GM21390 (cell line): ENCODE measurements at regions not wholly inside any gene's neighbourhood (a gene's known extent, or its start where the extent isn't known, plus 50 kb on each side); places are given as distances from the start of the nearest gene placed in this dataset.

ENCODE experiments used
- ATAC-seq: cut with Tn5 transposase; IDR thresholded peaks from one replicate; pipeline ENCODE4 v1.9.1; 2021; ENCODE audit not compliant: unreplicated experiment

- no peak for ATAC-seq
Measured at GRCh38 chr21:15421441-15421881, 308.3 kb upstream of the USP25 start.

DNA sequence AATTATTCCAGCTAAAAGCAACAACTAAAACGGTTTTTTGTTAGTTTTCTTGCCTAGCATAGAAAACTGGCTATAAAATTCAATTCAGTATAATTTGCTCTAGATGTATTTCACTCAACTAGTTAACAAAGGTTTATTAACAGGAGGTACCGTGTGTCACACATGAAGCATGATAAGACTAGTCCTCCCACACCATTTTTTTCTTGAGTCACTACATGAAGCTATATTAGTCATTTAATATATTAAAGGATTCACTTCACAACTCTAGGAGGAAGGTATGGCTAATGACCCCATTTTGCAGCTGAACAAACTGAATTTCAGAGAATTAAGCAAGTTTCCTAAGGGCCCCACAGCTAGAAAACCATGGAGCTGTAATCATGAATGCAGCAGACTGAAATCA lies 307.8 kb upstream of the USP25 start:
- no peak for ATAC-seq

- ATAC-seq, result no peak
Measured at GRCh38 chr21:15422783-15423182, 307.0 kb upstream of the USP25 start.

DNA sequence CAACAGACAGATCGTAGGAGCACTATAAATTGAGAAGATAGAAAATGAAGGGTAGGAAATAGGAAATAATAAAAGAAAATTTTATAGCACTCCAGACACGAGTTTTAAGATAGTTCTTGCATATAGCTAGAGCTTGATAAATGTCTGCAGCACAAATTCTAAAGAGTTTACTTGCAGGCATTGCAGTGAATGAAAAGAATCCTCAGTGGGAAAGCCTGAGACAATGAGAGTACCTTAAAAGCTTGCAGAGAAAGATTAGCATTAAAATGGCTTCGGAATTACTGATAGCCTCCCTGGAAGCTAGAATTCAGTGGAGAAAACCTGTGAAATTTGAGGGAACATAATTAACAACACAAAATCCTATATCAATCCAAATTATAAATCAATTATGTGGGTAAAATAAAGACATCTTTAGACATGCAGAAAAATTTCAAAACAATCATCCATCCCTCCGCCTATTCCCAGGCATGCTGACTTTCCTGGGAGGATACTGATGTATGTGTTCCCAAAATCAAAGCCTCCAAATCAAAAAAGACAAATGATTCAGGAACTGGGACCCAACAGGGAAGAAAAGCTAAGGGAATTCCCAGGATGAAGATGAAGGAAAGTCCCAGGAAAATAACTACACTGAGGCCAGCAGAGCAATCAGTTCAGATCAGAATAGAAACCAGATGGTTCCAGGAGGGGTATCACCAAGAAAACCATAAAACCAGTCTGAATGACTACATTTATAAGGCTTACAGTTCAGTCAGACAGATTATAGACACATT lies 305.9 kb upstream of the USP25 start:
- no peak for ATAC-seq

GRCh38 chr21:15425049-15425448 lies 304.7 kb upstream of the USP25 start:
- no peak for ATAC-seq

GRCh38 chr21:15430023-15430422 lies 299.8 kb upstream of the USP25 start:
- ATAC-seq, result no peak

DNA sequence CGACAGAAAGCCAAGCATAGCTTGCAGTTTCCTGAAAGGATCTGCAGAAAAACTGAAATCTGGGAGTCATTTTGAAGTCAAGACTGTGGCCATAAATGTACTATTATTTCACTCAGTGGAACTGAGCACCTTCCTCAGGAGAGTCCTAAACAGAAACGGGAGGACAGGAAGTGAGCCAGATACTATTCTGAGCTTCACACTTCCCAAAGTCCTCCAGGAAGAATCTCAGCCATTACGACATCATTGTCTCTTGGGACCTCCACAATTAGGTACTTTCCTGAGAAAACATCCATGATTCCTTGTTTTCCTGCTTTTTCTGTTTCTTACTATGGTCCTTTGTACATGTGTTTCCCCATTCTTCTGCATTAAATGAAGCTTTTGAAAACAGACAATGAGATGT lies 299.2 kb upstream of the USP25 start:
- no peak for ATAC-seq

- no peak for ATAC-seq
Measured at GRCh38 chr21:15431053-15431452, 298.7 kb upstream of the USP25 start.

DNA sequence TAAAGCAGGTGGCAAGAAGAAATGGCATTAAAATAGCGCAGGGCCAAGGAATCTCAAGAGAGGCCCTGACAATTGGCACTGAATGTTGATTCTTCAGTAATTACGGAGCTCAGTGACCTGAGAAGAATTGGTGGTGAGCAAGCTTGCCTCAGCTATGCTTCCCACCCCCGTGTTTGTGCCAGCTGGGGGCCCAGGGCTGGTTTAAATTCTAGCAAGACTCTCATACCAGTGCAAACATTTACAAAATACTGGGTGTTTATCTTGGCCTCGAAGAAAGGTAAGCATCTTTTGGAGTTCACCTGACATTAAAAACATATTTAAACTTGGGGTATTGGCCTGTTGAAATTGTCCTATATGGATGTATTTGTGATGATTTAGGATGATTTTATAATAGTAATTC lies 296.7 kb upstream of the USP25 start:
- ATAC-seq, result no peak

GRCh38 chr21:15434163-15434905 lies 295.4 kb upstream of the USP25 start:
- ATAC-seq, result no peak

DNA sequence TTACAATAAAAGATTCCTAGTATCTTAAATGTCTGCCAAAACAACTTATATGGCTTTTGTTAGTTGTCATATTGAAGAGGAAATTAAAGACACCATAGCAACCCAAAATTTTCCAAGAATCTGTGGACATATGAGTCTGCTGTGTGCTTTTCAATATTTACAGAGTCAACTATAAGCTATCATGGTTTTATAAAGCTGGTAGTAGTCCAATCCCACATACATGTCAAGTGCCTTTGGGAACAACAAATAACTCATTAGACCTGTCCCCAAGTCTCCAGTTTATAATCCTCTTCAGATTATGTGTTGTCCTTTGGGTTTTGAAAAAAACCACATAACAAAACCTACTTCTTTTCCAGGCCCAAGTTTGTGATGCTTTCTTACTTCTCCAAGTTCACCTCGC lies 293.8 kb upstream of the USP25 start:
- ATAC-seq, result no peak

GRCh38 chr21:15437883-15438282 lies 291.9 kb upstream of the USP25 start:
- peak; percentile 71 for ATAC-seq

DNA sequence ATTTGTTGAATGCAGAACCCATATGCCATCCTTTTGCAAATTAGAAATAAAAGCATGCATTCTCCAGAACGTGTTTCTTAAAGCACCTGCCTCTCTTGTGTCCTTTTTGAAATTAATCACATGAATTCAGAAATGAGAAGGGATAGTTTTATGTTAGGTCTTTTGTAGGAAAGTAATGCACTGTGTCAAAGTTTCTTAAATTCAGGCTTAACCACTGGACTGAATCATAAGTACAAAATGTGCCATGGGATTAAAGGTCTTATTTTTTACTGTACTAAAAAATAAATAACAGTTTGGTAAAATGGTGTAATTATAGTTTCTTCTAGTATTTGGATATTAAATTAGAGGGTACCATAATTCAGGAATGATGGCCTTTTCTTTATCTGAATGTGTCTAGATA lies 290.1 kb upstream of the USP25 start:
- ATAC-seq, result no peak

- no peak for ATAC-seq
Measured at GRCh38 chr21:15441060-15441493, 288.7 kb upstream of the USP25 start.

DNA sequence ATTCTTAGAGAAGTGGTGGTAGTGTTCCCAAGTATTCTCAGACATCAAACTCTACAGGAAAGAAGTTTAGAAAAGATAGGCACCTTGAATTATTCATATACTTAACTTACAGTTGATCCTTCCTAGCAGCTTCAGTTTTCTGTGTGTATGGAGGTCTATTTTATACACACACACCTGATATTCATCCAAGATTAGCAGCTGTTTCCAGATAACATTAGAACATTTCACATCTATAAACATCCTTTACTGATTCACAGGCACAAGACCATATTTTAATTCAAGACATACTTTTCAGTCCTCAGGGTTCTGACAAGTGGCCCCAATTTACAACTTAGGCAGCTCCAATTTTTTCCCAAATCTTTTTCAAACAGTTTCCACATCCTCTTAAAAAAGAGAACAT lies 287.8 kb upstream of the USP25 start:
- no peak for ATAC-seq

DNA sequence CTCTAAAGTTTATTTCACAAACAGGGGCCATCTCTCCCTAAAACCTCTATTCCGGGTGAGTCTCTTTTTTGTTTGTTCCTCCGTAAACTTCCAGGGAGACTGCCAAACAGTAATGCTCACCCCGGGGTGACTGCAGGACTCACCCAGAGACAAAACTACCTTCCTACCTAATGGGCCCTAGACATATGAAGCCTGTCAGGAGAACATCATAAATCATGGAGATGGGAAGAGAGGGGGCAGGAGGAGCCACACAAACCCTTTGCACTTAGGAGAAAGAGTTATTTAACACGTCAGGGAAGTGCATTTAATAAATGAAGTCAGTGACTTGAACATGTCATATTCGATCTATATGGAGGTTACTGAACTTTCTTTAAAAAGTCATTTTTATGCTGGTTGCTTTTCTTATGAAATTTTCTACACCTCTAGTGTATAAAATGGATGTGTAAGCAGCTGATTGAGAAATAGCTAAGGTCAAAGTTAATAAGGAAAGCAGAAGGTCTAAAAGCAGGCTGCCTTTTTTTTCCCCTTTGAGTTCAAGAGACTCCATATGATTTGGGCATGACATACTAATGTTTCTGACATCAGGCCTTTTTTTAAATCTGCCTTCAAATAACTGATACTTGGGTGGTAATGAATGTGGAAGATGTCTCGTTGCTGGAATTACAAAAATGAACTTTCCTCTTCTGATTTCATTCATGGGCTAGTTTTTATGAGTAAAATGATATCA lies 286.9 kb upstream of the USP25 start:
- no peak for ATAC-seq

GRCh38 chr21:15443740-15444117 lies 286.1 kb upstream of the USP25 start:
- no peak for ATAC-seq

DNA sequence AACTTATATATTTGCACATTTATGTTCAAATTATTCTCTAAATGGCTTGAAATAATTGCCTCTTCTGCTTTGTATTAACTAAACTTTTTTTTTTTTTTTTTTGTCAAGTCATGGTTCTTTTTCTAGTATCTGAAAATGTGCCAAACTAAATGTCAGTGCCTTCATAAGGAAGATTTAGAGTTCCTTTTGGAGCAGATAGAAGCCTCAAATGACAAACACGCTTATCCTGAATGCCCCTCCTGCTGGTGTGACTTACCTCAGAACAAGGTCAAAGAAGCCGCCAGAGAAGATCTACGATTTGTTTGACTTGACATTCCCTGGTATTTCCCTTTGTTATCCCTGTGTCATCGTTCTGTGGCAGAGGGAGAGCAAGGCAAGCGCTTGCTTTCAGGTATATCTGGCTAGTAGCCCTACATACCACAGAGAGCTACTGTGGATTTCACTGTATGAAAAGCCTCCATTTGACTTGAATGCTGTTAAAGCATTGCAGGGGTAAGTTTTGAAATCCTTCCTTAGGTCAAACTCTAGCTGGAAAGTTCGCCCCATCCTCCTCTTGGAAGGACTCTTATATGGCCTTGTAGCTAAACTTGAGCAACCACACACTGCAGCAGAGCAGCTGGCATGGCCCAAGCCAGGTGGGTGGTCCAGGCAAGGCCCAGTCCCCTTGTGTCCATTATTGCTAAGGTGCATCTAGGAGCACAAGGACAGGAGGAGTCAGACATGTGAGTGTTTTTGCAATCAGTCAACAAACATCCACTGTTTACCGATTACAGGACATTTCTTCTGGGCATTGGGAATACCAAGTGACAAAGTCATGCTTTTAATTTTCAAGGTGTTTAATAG lies 285.4 kb upstream of the USP25 start:
- ATAC-seq, result no peak

DNA sequence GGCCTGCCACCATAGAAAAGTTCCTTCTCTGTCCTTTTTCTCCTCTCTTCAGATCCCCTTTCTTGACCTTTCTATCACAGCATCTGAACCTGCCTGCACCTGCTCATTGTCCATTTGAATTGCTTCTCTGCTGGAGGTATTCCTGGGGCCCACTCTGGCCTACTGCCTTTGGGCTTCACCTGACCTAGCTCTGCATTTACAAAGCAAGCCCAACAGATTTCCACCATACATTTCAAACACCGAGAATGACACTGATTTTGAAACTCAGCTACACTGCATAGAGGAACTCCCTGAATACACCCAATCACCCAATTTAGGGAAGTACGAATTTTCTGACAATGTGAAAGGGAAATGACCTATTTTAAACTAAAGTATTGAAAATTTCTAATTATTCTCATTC lies 284.5 kb upstream of the USP25 start:
- ATAC-seq, result peak; percentile 86

DNA sequence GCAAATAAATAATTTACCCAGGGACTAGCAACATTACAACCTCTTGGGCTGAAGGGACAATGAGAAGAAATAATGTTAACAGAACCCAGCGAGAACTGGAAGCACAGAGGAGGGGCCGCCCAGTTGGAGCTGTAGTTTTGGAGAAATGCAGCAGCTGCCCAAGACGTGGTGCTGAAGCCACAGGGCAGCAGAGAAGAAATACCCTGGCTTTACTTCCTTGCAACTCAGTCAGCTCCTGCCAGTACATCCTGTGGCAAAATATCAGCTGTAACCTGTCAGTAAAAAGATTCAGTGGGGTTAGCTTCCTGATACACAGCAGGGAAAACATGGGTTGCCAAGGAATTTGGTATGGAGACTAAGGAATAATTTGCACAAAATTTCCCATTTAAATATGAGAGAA lies 283.6 kb upstream of the USP25 start:
- ATAC-seq, result no peak

DNA sequence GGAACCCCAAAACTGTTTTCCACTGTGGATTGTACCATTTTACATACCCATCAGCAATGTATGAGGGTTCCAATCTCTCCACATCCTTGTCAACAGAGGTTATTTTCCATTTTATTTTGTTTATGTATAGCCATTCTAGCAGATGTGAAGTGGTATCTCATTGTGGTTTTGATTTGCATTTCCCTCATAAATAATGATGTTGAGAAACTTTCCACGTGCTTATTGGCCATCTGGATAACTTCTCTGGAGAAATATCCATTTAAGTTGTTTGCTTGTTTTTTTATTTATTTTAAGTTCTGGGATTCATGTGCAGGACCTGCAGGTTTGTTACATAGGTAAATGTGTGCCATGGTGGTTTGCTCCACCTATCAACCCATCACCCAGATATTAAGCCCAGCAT lies 280.2 kb upstream of the USP25 start:
- no peak for ATAC-seq
